ENCODE measurements at regions not wholly inside any gene's neighbourhood (a gene's known extent, or its start where the extent isn't known, plus 50 kb on each side); places are given as distances from the start of the nearest gene placed in this dataset.

GRCh38 chr6:150664091-150664490 lies 64.4 kb downstream of the PLEKHG1 start:
- no peak overlapping the region for H3K27ac ChIP-seq
- H3K9ac ChIP-seq = no peak overlapping the region
- no peak overlapping the region for H3K4me2 ChIP-seq
- peaks cover 8% of the 10 kb centered on the region for H3K4me1 ChIP-seq (ENCODE audit: low read depth, poor library complexity, severe bottlenecking)
- no peak for TF ChIP-seq CTCF (conservative IDR thresholded peaks at IDR 0.05; ENCODE audit: low read depth, low read length)
- no peaks in the 10 kb centered on the region for H3K79me2 ChIP-seq (ENCODE audit: insufficient read depth, low read depth)
- no peaks in the 10 kb centered on the region for H3K36me3 ChIP-seq (ENCODE audit: insufficient read depth)
- no peaks in the 10 kb centered on the region for H3K27me3 ChIP-seq (ENCODE audit: insufficient read depth, low read depth)
- no peak overlapping the region for H3K4me3 ChIP-seq (IDR thresholded peaks at IDR 0.05; ENCODE audit: insufficient read depth, low read depth, low read length)
- H4K20me1 ChIP-seq (ENCODE audit: insufficient read depth) = no peaks in the 10 kb centered on the region
- no peak overlapping the region for H2AFZ ChIP-seq (ENCODE audit: low read depth)

GRCh38 chr6:150666071-150666470 lies 66.4 kb downstream of the PLEKHG1 start:
- Histone ChIP-seq H3K4me1 (ENCODE audit: low read depth, poor library complexity, severe bottlenecking) (peaks cover 9% of the 10 kb centered on the region), H3K4me2 (no peak overlapping the region), H3K27me3 (ENCODE audit: insufficient read depth, low read depth) (no peaks in the 10 kb centered on the region), H3K9ac (no peak overlapping the region), H3K36me3 (ENCODE audit: insufficient read depth) (no peaks in the 10 kb centered on the region), H3K4me3 (IDR thresholded peaks at IDR 0.05; ENCODE audit: insufficient read depth, low read depth, low read length) (no peak overlapping the region), H4K20me1 (ENCODE audit: insufficient read depth) (no peaks in the 10 kb centered on the region), H3K27ac (no peak overlapping the region), H3K79me2 (ENCODE audit: insufficient read depth, low read depth) (no peaks in the 10 kb centered on the region), H2AFZ (ENCODE audit: low read depth) (no peak overlapping the region)
- TF ChIP-seq CTCF (conservative IDR thresholded peaks at IDR 0.05; ENCODE audit: low read depth, low read length) = no peak

- H3K4me2 ChIP-seq = no peak overlapping the region
- no peaks in the 10 kb centered on the region for H4K20me1 ChIP-seq (ENCODE audit: insufficient read depth)
- H3K36me3 ChIP-seq (ENCODE audit: insufficient read depth) = no peaks in the 10 kb centered on the region
- H3K27ac ChIP-seq = no peak overlapping the region
- H3K4me3 ChIP-seq (IDR thresholded peaks at IDR 0.05; ENCODE audit: insufficient read depth, low read depth, low read length) = no peak overlapping the region
- H3K27me3 ChIP-seq (ENCODE audit: insufficient read depth, low read depth) = no peaks in the 10 kb centered on the region
- no peak for TF ChIP-seq CTCF (conservative IDR thresholded peaks at IDR 0.05; ENCODE audit: low read depth, low read length)
- peaks cover 9% of the 10 kb centered on the region for H3K4me1 ChIP-seq (ENCODE audit: low read depth, poor library complexity, severe bottlenecking)
- H3K79me2 ChIP-seq (ENCODE audit: insufficient read depth, low read depth) = no peaks in the 10 kb centered on the region
- no peak overlapping the region for H3K9ac ChIP-seq
- no peak overlapping the region for H2AFZ ChIP-seq (ENCODE audit: low read depth)
Measured at GRCh38 chr6:150667359-150667758, 67.7 kb downstream of the PLEKHG1 start.

- Histone ChIP-seq H3K27me3 (ENCODE audit: insufficient read depth, low read depth) (no peaks in the 10 kb centered on the region), H3K36me3 (ENCODE audit: insufficient read depth) (no peaks in the 10 kb centered on the region), H4K20me1 (ENCODE audit: insufficient read depth) (no peaks in the 10 kb centered on the region), H3K4me1 (ENCODE audit: low read depth, poor library complexity, severe bottlenecking) (peaks cover 9% of the 10 kb centered on the region), H3K9ac (no peak overlapping the region), H3K4me3 (IDR thresholded peaks at IDR 0.05; ENCODE audit: insufficient read depth, low read depth, low read length) (no peak overlapping the region), H3K79me2 (ENCODE audit: insufficient read depth, low read depth) (no peaks in the 10 kb centered on the region), H3K27ac (no peak overlapping the region), H3K4me2 (no peak overlapping the region), H2AFZ (ENCODE audit: low read depth) (no peak overlapping the region)
- no peak for TF ChIP-seq CTCF (conservative IDR thresholded peaks at IDR 0.05; ENCODE audit: low read depth, low read length)
Measured at GRCh38 chr6:150667977-150668716, 68.5 kb downstream of the PLEKHG1 start.

Data from KMS-11 (cell line).